ENCODE measurements at regions not wholly inside any gene's neighbourhood (a gene's known extent, or its start where the extent isn't known, plus 50 kb on each side); places are given as distances from the start of the nearest gene placed in this dataset.

GRCh38 chr11:70608568-70609470, 210.5 kb downstream of the CTTN start:
- no peak for DNase-seq (ENCODE audit: low read depth)

DNA sequence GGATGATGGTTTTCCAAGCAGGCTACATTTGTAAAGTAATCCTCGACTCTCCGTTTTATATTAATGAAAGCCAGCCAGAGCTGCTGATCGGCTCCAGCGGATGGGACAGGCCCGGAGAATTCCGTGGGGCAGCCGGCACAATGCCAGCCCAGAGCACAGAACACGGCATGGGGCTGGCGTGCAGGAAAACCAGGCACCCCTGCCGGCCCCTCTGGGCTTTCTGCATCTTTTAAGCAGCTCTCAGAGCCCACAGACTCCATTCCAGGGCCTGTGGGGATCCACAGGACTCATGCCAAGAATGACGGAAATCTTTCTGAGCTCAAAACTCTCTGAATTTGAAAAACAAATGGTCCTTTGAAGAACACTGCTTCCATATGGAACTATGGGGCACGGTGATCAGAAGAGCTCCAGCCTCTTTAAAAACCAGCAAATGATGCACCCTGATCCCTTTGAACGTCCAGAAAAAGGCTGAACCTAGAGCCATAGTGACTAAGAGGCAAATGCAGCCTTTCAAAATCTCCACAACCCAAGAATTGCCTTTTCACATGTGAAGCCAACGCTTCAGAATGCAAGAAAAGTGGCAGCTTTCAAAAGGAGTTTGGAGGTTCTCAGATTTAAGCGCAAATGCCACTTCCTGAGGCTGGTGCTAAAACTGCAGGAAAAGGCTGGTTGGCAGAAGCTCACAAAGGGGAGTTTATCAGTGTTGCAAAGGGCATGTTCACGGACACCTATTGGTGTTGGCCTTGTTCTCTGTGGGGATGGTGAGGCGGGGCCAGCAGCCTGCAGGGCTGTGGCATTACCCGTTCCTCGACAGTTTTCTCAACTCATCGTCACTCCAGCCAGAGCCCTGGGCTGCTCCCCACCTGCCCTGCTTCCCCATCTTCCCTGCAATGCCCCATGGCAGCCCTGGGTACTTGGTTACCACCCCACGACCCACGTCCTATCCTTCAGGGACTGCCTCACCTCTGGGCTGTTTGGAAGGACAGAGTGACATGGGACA, 212.5 kb downstream of the CTTN start:
- peak; percentile 79 for DNase-seq (ENCODE audit: low read depth)

DNA sequence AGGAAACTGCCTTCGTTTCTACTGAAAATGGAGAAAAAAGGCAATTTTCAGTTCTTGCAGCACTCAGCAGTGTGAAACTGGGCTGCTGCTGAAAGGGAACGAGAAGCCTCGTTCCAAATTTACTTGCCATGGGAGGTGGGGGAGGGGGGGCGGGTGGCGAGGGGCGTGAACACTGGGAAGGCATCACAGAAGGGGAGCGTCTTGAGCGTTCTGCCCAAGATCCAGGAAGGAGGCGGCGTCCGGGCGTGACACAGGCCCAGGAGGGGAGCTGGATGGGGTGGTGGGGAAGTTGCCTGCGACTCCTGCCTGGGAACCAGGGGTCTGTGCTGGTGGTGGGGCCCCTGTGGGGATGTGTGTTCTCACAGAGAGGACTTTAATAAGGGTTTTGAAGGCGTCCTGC, 213.5 kb downstream of the CTTN start:
- DNase-seq (ENCODE audit: low read depth) = no peak

GRCh38 chr11:70612459-70613141, 214.3 kb downstream of the CTTN start:
- no peak for DNase-seq (ENCODE audit: low read depth)

- DNase-seq (ENCODE audit: low read depth) = no peak
Measured at GRCh38 chr11:70614034-70614681, 215.8 kb downstream of the CTTN start.

DNA sequence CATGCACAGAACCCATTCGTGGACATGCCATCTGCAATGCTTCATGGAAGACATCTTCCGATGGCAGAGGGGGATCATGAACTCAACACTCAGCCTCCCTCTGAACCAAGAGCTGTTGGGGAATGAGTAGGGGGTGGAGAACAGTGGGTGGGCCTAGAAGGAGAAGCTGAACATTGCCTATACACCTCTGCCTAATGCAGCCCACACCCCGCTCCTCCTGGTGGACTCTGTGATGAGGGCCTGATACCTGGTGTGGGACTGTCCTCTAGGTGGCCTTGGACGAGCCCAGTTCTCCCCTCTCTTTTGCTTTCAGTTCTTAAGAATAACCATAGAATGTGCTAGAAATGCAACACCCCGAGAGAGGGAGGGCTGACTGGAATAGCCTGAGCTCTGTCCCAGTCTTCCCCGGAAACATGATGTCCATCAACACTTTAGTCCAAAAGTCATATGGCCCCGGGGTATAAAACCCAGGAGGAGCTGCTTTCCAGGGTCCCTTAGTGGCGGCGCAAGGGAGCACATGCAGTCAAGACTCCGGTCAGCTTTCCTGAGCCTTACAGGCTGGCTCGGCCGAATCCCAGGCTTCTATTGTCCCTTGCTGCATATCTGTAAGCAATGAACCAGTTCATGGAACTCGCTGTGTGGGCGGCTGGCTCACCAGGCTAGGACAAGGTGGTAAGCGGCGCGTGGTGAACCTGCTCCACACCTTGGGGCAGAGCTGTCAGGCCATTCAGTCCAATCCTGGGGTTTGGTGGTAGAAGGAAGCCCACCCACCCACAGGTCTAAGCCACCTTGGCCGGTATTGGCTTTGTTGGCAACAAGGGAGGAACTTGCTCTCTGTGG, 216.9 kb downstream of the CTTN start:
- no peak for DNase-seq (ENCODE audit: low read depth)

GRCh38 chr11:70616317-70616716, 218.0 kb downstream of the CTTN start:
- no peak for DNase-seq (ENCODE audit: low read depth)

DNA sequence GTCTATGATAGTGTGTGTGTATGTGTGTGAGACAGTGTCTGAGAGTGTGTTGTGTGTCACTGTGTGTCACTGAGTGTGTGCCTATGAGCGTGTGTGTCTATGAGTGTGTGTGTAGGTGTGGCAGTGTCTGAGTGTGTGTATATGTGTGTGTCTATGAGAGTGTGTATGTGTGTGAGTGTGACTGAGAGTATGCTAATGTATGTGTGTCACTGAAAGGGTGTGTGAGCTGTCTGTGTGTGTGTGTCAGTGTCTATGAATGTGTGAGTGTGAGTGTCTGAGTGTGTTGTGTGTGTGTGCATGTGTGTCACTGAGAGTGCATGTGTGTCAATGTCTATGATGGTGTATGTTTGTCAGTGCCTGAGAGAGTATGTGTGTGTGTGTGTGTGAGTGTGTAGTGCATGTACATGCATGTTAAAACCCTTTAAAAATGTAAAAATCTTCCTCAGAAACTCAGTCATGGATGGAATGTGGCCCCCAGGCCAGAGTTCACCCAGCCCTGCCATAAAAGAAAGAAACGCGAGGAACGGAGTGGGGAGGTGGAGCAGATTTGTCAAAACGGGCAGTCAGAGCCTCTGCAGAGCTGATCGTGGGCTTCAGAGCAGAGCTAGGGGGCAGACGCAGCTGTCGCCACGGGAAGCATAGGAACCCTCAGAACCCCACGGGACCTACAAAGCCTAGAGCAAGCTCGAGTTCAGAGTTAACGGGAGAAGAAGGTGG, 218.8 kb downstream of the CTTN start:
- DNase-seq (ENCODE audit: low read depth) = no peak

GRCh38 chr11:70618431-70619101, 220.2 kb downstream of the CTTN start:
- no peak for DNase-seq (ENCODE audit: low read depth)

GRCh38 chr11:70619591-70619990, 221.3 kb downstream of the CTTN start:
- DNase-seq (ENCODE audit: low read depth) = no peak

DNA sequence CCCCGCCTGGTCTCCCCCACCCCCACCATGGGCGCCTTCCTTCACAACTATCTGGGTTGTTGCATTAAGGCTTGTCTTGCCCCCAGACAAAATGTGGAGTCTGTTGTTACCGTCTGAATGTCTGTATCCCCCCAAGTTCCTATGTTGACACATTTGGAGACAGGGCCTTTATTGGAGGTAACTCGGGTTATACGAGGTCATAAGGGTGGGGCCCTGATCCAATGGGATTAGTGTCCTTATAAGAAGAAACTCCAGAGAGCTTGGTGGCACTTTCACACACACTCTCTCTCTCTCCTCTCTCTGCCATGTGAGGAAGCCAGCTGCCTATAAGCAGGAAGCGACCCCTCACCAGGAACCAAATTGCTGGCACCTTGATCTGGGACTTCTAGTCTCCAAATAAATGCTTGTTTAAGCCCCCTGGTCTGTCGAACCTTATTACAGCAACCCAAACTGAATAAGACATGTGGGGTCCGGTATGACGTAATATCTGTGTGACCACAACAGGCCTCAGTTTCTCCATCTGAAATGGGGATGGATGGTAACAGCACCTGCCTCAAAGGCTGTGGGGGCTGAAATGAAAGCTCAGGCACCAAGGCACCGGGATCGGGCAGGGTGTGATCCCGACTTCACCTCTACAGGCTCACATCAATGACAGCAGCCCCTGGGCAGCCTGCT, 222.3 kb downstream of the CTTN start:
- no peak for DNase-seq (ENCODE audit: low read depth)

- DNase-seq (ENCODE audit: low read depth) = no peak
Measured at GRCh38 chr11:70621241-70621640, 222.9 kb downstream of the CTTN start.

- DNase-seq (ENCODE audit: low read depth) = no peak
Measured at GRCh38 chr11:70622091-70622490, 223.8 kb downstream of the CTTN start.

DNA sequence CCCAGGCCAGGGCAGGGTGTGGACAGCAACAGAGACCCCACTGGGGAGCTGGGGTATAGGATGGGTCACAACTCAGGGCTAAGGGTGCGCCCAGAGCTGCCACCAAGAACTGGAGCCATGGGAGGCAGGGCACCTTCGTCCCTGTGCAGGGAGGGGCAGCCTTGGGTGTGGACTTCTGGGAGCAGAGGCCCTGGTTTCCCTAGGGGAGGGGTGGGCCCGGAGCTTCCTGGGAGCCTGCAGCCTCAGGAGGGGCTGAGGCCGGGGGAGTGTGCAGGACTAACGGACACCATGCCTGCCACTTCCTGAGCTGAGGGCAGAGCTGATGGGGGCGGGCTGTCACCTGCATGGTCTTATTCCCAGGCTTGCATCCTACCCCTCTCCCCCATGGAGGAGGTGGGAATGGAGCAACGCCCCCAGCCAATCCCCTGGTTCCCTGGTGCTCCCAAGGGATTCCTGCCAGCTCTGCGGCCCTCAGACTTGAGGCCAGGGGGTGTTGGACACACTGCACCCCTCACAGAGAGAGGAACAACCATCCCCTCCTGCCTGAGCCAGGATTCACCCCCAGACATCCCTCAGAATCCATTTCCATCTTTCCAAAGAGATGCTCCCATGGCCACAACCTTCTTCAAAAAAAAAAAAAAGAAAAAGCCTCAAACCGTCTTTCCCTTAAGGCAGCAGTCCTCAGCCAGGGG, 225.7 kb downstream of the CTTN start:
- no peak for DNase-seq (ENCODE audit: low read depth)

- no peak for DNase-seq (ENCODE audit: low read depth)
Measured at GRCh38 chr11:70624598-70624993, 226.3 kb downstream of the CTTN start.

DNA sequence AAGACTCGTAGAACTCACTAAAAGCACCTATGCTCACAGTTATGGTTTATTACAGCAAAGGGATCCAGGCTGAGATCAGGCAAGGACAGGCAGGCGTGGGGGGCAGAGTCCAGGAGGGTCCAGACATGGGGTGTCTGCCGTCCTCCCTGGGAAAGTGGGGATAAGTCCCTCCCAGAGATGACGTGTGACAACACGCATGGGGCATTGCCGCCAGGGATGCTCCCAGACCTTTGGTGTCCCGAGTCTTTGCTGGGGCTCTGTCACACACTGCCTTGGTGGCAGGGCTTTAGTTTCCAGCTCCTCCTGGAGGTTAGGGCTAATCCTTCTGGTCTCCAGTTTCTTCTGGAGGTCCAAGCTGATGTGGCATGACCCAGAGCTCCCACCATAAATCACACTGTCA, 226.7 kb downstream of the CTTN start:
- no peak for DNase-seq (ENCODE audit: low read depth)

- no peak for DNase-seq (ENCODE audit: low read depth)
Measured at GRCh38 chr11:70625582-70626518, 227.5 kb downstream of the CTTN start.
